ENCODE measurements at regions not wholly inside any gene's neighbourhood (a gene's known extent, or its start where the extent isn't known, plus 50 kb on each side); places are given as distances from the start of the nearest gene placed in this dataset.
A peak's percentile ranks its signal among the peaks of the same experiment; 100 is the strongest.

GRCh38 chr9:113787871-113788270 is 88.2 kb upstream of the ZNF618 start:
- no peak for DNase-seq (ENCODE audit: low read depth)

GRCh38 chr9:113788616-113789330 is 87.3 kb upstream of the ZNF618 start:
- DNase-seq (ENCODE audit: low read depth) = no peak

GRCh38 chr9:113790093-113790492 is 86.0 kb upstream of the ZNF618 start:
- no peak for DNase-seq (ENCODE audit: low read depth)

- no peak for DNase-seq (ENCODE audit: low read depth)
Observed at GRCh38 chr9:113793558-113793957, 82.6 kb upstream of the ZNF618 start.

GRCh38 chr9:113794721-113795120 is 81.4 kb upstream of the ZNF618 start:
- no peak for DNase-seq (ENCODE audit: low read depth)

- DNase-seq (ENCODE audit: low read depth) = no peak
Observed at GRCh38 chr9:113795811-113796392, 80.2 kb upstream of the ZNF618 start.

- DNase-seq (ENCODE audit: low read depth) = no peak
Observed at GRCh38 chr9:113796646-113797426, 79.3 kb upstream of the ZNF618 start.

GRCh38 chr9:113798062-113799030 is 77.8 kb upstream of the ZNF618 start:
- no peak for DNase-seq (ENCODE audit: low read depth)

GRCh38 chr9:113800276-113800675 is 75.8 kb upstream of the ZNF618 start:
- DNase-seq (ENCODE audit: low read depth) = no peak

- DNase-seq (ENCODE audit: low read depth) = no peak
Observed at GRCh38 chr9:113803811-113804589, 72.1 kb upstream of the ZNF618 start.

GRCh38 chr9:113805486-113806132 is 70.5 kb upstream of the ZNF618 start:
- DNase-seq (ENCODE audit: low read depth) = no peak

GRCh38 chr9:113807173-113808061 is 68.7 kb upstream of the ZNF618 start:
- DNase-seq (ENCODE audit: low read depth) = peak; percentile 22

GRCh38 chr9:113808391-113809358 is 67.4 kb upstream of the ZNF618 start:
- DNase-seq (ENCODE audit: low read depth) = no peak

GRCh38 chr9:113817171-113817570 is 58.9 kb upstream of the ZNF618 start:
- DNase-seq (ENCODE audit: low read depth) = no peak

- no peak for DNase-seq (ENCODE audit: low read depth)
Observed at GRCh38 chr9:113818391-113818790, 57.7 kb upstream of the ZNF618 start.

GRCh38 chr9:113822315-113822714 is 53.8 kb upstream of the ZNF618 start:
- no peak for DNase-seq (ENCODE audit: low read depth)

- DNase-seq (ENCODE audit: low read depth) = no peak
Observed at GRCh38 chr9:113823421-113823820, 52.7 kb upstream of the ZNF618 start.
